ENCODE measurements at regions not wholly inside any gene's neighbourhood (a gene's known extent, or its start where the extent isn't known, plus 50 kb on each side); places are given as distances from the start of the nearest gene placed in this dataset.
"Not testable (repeated sequence)": the region's sequence is repeated elsewhere in the genome, so short reads cannot be mapped to it uniquely, and the experiment has no call there.

GRCh38 chr11:130561441-130561881 is 113.0 kb downstream of the ADAMTS15 start:
- Histone ChIP-seq H3K27me3 (ENCODE audit: low read depth) (no peaks in the 10 kb centered on the region), H3K9me3 (replicated peaks) (no peaks in the 10 kb centered on the region), H3K4me1 (no peaks in the 10 kb centered on the region), H3K36me3 (no peaks in the 10 kb centered on the region), H3K4me3 (no peak overlapping the region), H3K27ac (replicated peaks) (no peak overlapping the region)
- TF ChIP-seq CTCF (IDR thresholded peaks at IDR 0.05; ENCODE audit: borderline replicate concordance) = no peak
- no peak for DNase-seq
- intact Hi-C loops (cut with micrococcal nuclease) = no loop called here

GRCh38 chr11:130562549-130562948 is 114.1 kb downstream of the ADAMTS15 start:
- intact Hi-C loops (cut with micrococcal nuclease) = no loop called here
- Histone ChIP-seq H3K4me3 (no peak overlapping the region), H3K9me3 (replicated peaks) (no peaks in the 10 kb centered on the region), H3K4me1 (no peaks in the 10 kb centered on the region), H3K27me3 (ENCODE audit: low read depth) (no peaks in the 10 kb centered on the region), H3K27ac (replicated peaks) (no peak overlapping the region), H3K36me3 (no peaks in the 10 kb centered on the region)
- no peak for TF ChIP-seq CTCF (IDR thresholded peaks at IDR 0.05; ENCODE audit: borderline replicate concordance)
- no peak for DNase-seq

GRCh38 chr11:130566360-130566759 is 117.9 kb downstream of the ADAMTS15 start:
- H3K9me3 ChIP-seq (replicated peaks); H3K27me3 ChIP-seq (ENCODE audit: low read depth); H3K36me3 ChIP-seq; H3K4me3 ChIP-seq; intact Hi-C loops (cut with micrococcal nuclease); H3K4me1 ChIP-seq; H3K27ac ChIP-seq (replicated peaks); DNase-seq: not testable (repeated sequence)

- no peak for DNase-seq
- Histone ChIP-seq H3K4me3 (no peak overlapping the region), H3K9me3 (replicated peaks) (no peaks in the 10 kb centered on the region), H3K36me3 (no peaks in the 10 kb centered on the region), H3K27me3 (ENCODE audit: low read depth) (no peaks in the 10 kb centered on the region), H3K27ac (replicated peaks) (no peak overlapping the region), H3K4me1 (peaks cover 7% of the 10 kb centered on the region)
- TF ChIP-seq CTCF (IDR thresholded peaks at IDR 0.05; ENCODE audit: borderline replicate concordance) = no peak
- intact Hi-C loops (cut with micrococcal nuclease) = no loop called here
Measured at GRCh38 chr11:130571519-130571918, 123.1 kb downstream of the ADAMTS15 start.

GRCh38 chr11:130571947-130572584 is 123.6 kb downstream of the ADAMTS15 start:
- H3K9me3 ChIP-seq (replicated peaks) = no peaks in the 10 kb centered on the region
- intact Hi-C loops (cut with micrococcal nuclease) = no loop called here
- H3K36me3 ChIP-seq = no peaks in the 10 kb centered on the region
- peaks cover 7% of the 10 kb centered on the region for H3K4me1 ChIP-seq
- DNase-seq = no peak
- H3K4me3 ChIP-seq = no peak overlapping the region
- no peak for TF ChIP-seq CTCF (IDR thresholded peaks at IDR 0.05; ENCODE audit: borderline replicate concordance)
- no peak overlapping the region for H3K27ac ChIP-seq (replicated peaks)
- no peaks in the 10 kb centered on the region for H3K27me3 ChIP-seq (ENCODE audit: low read depth)

GRCh38 chr11:130573767-130574166 is 125.3 kb downstream of the ADAMTS15 start:
- intact Hi-C loops (cut with micrococcal nuclease) = no loop called here
- Histone ChIP-seq H3K36me3 (no peaks in the 10 kb centered on the region), H3K4me3 (no peak overlapping the region), H3K27me3 (ENCODE audit: low read depth) (no peaks in the 10 kb centered on the region), H3K4me1 (peaks cover 17% of the 10 kb centered on the region), H3K27ac (replicated peaks) (no peak overlapping the region), H3K9me3 (replicated peaks) (no peaks in the 10 kb centered on the region)
- TF ChIP-seq CTCF (IDR thresholded peaks at IDR 0.05; ENCODE audit: borderline replicate concordance) = no peak
- no peak for DNase-seq
